NCI-H2107 treated with DMSO at 0.1 percent for 48 hours (cell line): ENCODE measurements at regions not wholly inside any gene's neighbourhood (a gene's known extent, or its start where the extent isn't known, plus 50 kb on each side); places are given as distances from the start of the nearest gene placed in this dataset.
"Not testable (repeated sequence)": the region's sequence is repeated elsewhere in the genome, so short reads cannot be mapped to it uniquely, and the experiment has no call there.

ENCODE experiments used
- DNase-seq: peaks from one replicate; lab custom pipeline; 2025; ENCODE audit not compliant: unreplicated experiment; lab: John Stamatoyannopoulos, UW

- no peak for DNase-seq
Measured at GRCh38 chr6:131488780-131489179, 84.2 kb upstream of the ARG1 start.

- no peak for DNase-seq
Measured at GRCh38 chr6:131490441-131490840, 82.6 kb upstream of the ARG1 start.

- DNase-seq, result no peak
Measured at GRCh38 chr6:131492932-131493573, 80.0 kb upstream of the ARG1 start.

- DNase-seq, result not testable (repeated sequence)
Measured at GRCh38 chr6:131504387-131504786, 68.6 kb upstream of the ARG1 start.

DNA sequence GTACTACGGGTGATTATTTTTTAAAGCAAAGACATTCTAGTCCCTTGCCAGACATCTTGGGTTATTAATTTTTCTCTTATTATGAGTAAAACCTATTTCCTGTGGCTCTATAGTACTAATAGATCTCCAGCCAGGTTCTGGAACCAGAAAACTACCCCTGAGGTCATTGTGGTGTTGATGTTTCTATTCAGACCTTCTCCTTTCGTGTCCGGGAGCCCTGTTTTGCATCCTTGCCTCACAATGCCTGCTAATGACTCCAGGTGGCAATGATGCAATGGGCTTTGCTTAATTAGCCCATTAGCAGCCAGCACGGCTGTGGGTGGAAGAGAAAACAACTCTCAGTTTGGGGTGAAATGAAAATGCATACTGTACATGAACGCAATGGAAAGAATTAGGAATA, 62.9 kb upstream of the ARG1 start:
- DNase-seq, result peak; percentile 15

DNA sequence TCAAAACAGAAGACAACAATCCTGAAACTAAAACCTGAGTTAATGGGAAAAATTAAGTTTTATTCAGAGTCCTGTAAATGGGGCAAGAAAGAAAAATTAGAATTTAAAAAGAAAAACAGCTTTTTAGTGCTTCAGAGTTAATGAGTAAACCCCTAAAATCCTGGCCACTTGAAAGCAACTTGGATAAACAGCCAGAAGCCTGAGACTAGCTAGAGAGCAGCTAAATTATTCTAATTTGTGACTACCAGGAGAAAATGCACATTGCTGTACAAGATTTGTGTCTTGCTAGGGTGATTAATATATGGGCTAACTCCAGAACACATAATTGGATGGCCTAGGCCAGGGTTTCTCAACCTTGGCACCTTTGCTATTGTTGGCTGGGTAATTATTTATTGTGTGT, 62.4 kb upstream of the ARG1 start:
- DNase-seq, result no peak

DNA sequence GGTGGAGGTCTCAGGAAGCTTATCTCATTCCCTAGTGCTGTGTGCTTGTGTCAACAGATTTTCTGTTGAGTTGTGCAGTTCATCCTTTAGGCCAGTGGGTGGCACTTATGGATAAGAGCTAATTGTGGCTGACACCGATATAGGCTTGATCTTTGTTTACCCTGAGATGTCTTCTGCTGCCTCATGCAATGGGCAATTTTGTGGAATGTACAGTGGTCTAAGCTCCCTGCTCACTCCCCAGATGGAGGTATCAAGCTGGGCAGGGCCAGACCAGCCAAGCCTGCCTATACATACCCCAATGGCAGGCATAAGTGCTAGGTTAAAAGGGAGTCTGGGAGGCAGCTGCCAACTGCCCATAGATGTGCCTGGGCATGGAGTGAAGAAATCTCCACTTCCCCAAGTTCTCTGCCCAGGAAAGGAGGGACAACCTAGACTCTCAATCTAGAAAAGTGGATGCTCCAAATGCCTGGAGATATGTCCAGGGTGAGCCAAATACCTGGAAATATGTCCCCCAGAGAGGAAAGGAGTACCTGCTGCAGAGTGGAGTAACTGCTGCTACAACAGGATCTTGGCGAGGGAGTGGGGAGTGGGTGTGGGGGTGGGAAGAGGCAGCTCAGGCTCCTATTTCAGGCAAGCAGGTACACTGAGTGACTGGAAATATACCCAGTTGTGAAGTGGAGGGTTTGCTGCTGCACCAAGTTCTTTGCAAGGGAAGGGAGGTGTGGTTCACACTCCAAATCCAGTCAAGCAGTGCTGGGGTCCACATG, 53.2 kb upstream of the ARG1 start:
- no peak for DNase-seq
